H9 (cell line): ENCODE measurements at regions not wholly inside any gene's neighbourhood (a gene's known extent, or its start where the extent isn't known, plus 50 kb on each side); places are given as distances from the start of the nearest gene placed in this dataset.

Experiments used
- DNase-seq: peaks from one replicate; pipeline ENCODE4 v3.0.0-alpha.2; 2017
- H2AFZ ChIP-seq: one replicate; pipeline ENCODE4 v1.6.1; 2013; ENCODE audit warnings: mild to moderate bottlenecking, low read length, control low read depth, moderate library complexity
- H2AK5ac ChIP-seq: 2 replicates; pipeline ENCODE4 v1.6.1; 2013; ENCODE audit warnings: low read length, control low read depth, mixed read lengths; ENCODE audit not compliant: insufficient read length
- H2BK120ac ChIP-seq: one replicate; pipeline ENCODE4 v1.6.1; 2013; ENCODE audit warnings: low read depth, mild to moderate bottlenecking, low read length, control low read depth, inconsistent platforms; ENCODE audit not compliant: poor library complexity, severe bottlenecking
- H2BK12ac ChIP-seq: 2 replicates; pipeline ENCODE4 v1.6.1; 2013; ENCODE audit warnings: low read length, control low read depth, mixed read lengths, low read depth; ENCODE audit not compliant: insufficient read length
- H2BK15ac ChIP-seq: 2 replicates; pipeline ENCODE4 v1.6.1; 2013; ENCODE audit warnings: low read depth, low read length, control low read depth
- H2BK20ac ChIP-seq: one replicate; pipeline ENCODE4 v1.6.1; 2013; ENCODE audit warnings: low read depth, mild to moderate bottlenecking, low read length, control low read depth, inconsistent platforms; ENCODE audit not compliant: poor library complexity, severe bottlenecking
- H2BK5ac ChIP-seq: 2 replicates; pipeline ENCODE4 v1.6.1; 2013; ENCODE audit warnings: low read length, control low read depth, mixed read lengths; ENCODE audit not compliant: insufficient read length
- H3K14ac ChIP-seq: 2 replicates; pipeline ENCODE4 v1.6.1; 2013; ENCODE audit warnings: low read length, control low read depth; ENCODE audit not compliant: insufficient read depth
- H3K18ac ChIP-seq: 2 replicates; pipeline ENCODE4 v1.6.1; 2013; ENCODE audit warnings: low read depth, mild to moderate bottlenecking, mixed read lengths, low read length, control low read depth; ENCODE audit not compliant: insufficient read length
- H3K23ac ChIP-seq: 2 replicates; pipeline ENCODE4 v1.6.1; 2013; ENCODE audit warnings: low read length, control low read depth, mixed read lengths, low read depth; ENCODE audit not compliant: insufficient read length
- H3K23me2 ChIP-seq: 2 replicates; pipeline ENCODE4 v1.6.1; 2013; ENCODE audit warnings: low read depth, mild to moderate bottlenecking, mixed read lengths, low read length, control low read depth; ENCODE audit not compliant: insufficient read length, poor library complexity, severe bottlenecking
- H3K27ac ChIP-seq: 2 replicates; pipeline ENCODE4 v1.5.1; 2013; ENCODE audit warnings: low read length, control low read depth, mixed read lengths, low read depth; ENCODE audit not compliant: insufficient read length
- H3K27me3 ChIP-seq: 2 replicates; pipeline ENCODE4 v1.6.1; 2013; ENCODE audit warnings: low read length, control low read depth, inconsistent platforms; ENCODE audit not compliant: insufficient read depth
- H3K4ac ChIP-seq: 2 replicates; pipeline ENCODE4 v1.6.1; 2013; ENCODE audit warnings: low read depth, mild to moderate bottlenecking, control low read depth, inconsistent platforms, low read length, moderate library complexity
- H3K4me1 ChIP-seq: 2 replicates; pipeline ENCODE4 v1.6.1; 2013; ENCODE audit warnings: low read length, control low read depth, inconsistent platforms; ENCODE audit not compliant: insufficient read depth
- H3K4me2 ChIP-seq: 2 replicates; pipeline ENCODE4 v1.6.1; 2013; ENCODE audit warnings: low read length, control low read depth, mixed read lengths; ENCODE audit not compliant: insufficient read length, insufficient read depth
- H3K56ac ChIP-seq: 2 replicates; pipeline ENCODE4 v1.6.1; 2013; ENCODE audit warnings: low read depth, mild to moderate bottlenecking, mixed read lengths, low read length, control low read depth; ENCODE audit not compliant: insufficient read length
- H3K79me1 ChIP-seq: 2 replicates; pipeline ENCODE4 v1.6.1; 2013; ENCODE audit warnings: low read depth, mild to moderate bottlenecking, moderate library complexity, low read length, control low read depth, inconsistent platforms; ENCODE audit not compliant: insufficient read depth, poor library complexity, severe bottlenecking
- H3K79me2 ChIP-seq: 2 replicates; pipeline ENCODE4 v1.6.1; 2013; ENCODE audit warnings: low read length, control low read depth, inconsistent platforms; ENCODE audit not compliant: insufficient read depth
- H3K9ac ChIP-seq: 2 replicates; pipeline ENCODE4 v1.6.1; 2013; ENCODE audit warnings: low read length, control low read depth, mixed read lengths; ENCODE audit not compliant: insufficient read length; ENCODE audit errors: extremely low read depth
- H3K9me3 ChIP-seq: one replicate; pipeline ENCODE4 v1.6.1; 2013; ENCODE audit warnings: low read depth, low read length, inconsistent platforms; ENCODE audit not compliant: control insufficient read depth
- H3T11ph ChIP-seq: one replicate; pipeline ENCODE4 v1.6.1; 2013; ENCODE audit warnings: mild to moderate bottlenecking, low read length, control low read depth, inconsistent platforms
- H4K20me1 ChIP-seq: one replicate; pipeline ENCODE4 v1.6.1; 2013; ENCODE audit not compliant: control insufficient read depth, insufficient read length, insufficient read depth
- H4K5ac ChIP-seq: 2 replicates; pipeline ENCODE4 v1.6.1; 2013; ENCODE audit warnings: low read depth, mild to moderate bottlenecking, mixed read lengths, low read length, control low read depth; ENCODE audit not compliant: insufficient read length
- H4K8ac ChIP-seq: replicated peaks from 2 replicates; pipeline ENCODE4 v1.6.1; 2013; ENCODE audit warnings: low read length, control low read depth, mixed read lengths, low read depth; ENCODE audit not compliant: insufficient read length
- H4K91ac ChIP-seq: 2 replicates; pipeline ENCODE4 v1.6.1; 2013; ENCODE audit warnings: low read depth, mild to moderate bottlenecking, moderate library complexity, mixed read lengths, low read length, control low read depth; ENCODE audit not compliant: insufficient read length
- H3K27ac Mint-ChIP-seq, 3 experiments: 2 replicates in 2 of 3; 3 replicates in 1 of 3; pipeline ENCODE4 v1.8.0; 2020 to 2021; ENCODE audit warnings: mixed read lengths in 3 of 3, mild to moderate bottlenecking in 1 of 3, moderate library complexity in 1 of 3
- H3K27me3 Mint-ChIP-seq: 2 replicates; pipeline ENCODE4 v1.8.0; 2021; ENCODE audit warnings: low read depth, mild to moderate bottlenecking, moderate library complexity, mixed read lengths
- H3K36me3 Mint-ChIP-seq, 3 experiments: 2 replicates in 2 of 3; 3 replicates in 1 of 3; pipeline ENCODE4 v1.8.0; 2020 to 2021; ENCODE audit warnings: low read depth in 3 of 3, mixed read lengths in 3 of 3; ENCODE audit not compliant: insufficient read depth in 1 of 3
- H3K4me1 Mint-ChIP-seq, 2 experiments: 2 replicates each; pipeline ENCODE4 v1.8.0; 2020; ENCODE audit warnings: mixed read lengths in 2 of 2
- H3K4me3 Mint-ChIP-seq, 2 experiments: 2 replicates in 1 of 2; 3 replicates in 1 of 2; pipeline ENCODE4 v1.8.0; 2020 to 2021; ENCODE audit warnings: mild to moderate bottlenecking in 2 of 2, mixed read lengths in 2 of 2, moderate library complexity in 1 of 2
- H3K9me3 Mint-ChIP-seq, 2 experiments: 2 replicates in 1 of 2; 3 replicates in 1 of 2; pipeline ENCODE4 v1.8.0; 2020; ENCODE audit warnings: mild to moderate bottlenecking in 2 of 2, mixed read lengths in 2 of 2, moderate library complexity in 1 of 2
- WGBS: extraction: QIAGEN DNeasy Blood & Tissue Kit; methylation state at CpG from one replicate; pipeline ENCODE4 v1.1.7; 2013; ENCODE audit warnings: missing lambda C conversion rate, low lambda C conversion rate, mixed read lengths; ENCODE audit not compliant: insufficient read length; ENCODE audit errors: extremely low coverage; 5-methylcytosine and 5-hydroxymethylcytosine counted together
- TF ChIP-seq, protein P1 (sequence below): fragments of 200-600 bp; sonication (generic); conservative IDR thresholded peaks from 3 replicates; pipeline ENCODE4 v1.8.0; 2021; ENCODE audit warnings: antibody characterized with exemption, mild to moderate bottlenecking

- Mint-ChIP-seq H3K27ac (peak overlapping the region in 1 of 3 experiments; percentile 19; a peak in 1 of 7 replicates), H3K27me3 (peaks cover 34% of the 10 kb centered on the region), H3K4me1 (peaks cover 4 to 9% of the 10 kb centered on the region in 2 experiments), H3K4me3 (no peak overlapping the region), H3K36me3 (no peaks in the 10 kb centered on the region), H3K9me3 (no peaks in the 10 kb centered on the region)
- Histone ChIP-seq H4K5ac (no peak overlapping the region), H3K4me2 (no peak overlapping the region), H3K56ac (no peak overlapping the region), H2BK15ac (no peak overlapping the region), H3K23ac (no peak overlapping the region), H4K8ac (no peak overlapping the region), H2BK5ac (no peak overlapping the region), H2AK5ac (no peak overlapping the region), H3K79me1 (no peaks in the 10 kb centered on the region), H2AFZ (no peak overlapping the region), H3K27me3 (peaks cover 10% of the 10 kb centered on the region; the same call in 1 of the 2 replicates), H3K27ac (no peak overlapping the region), H3K18ac (no peak overlapping the region), H3T11ph (no peak overlapping the region), H3K79me2 (no peaks in the 10 kb centered on the region), H3K9me3 (no peaks in the 10 kb centered on the region), H2BK120ac (no peak overlapping the region), H4K20me1 (no peaks in the 10 kb centered on the region), H3K4ac (no peak overlapping the region), H3K23me2 (no peaks in the 10 kb centered on the region), H4K91ac (no peak overlapping the region), H2BK20ac (no peak overlapping the region), H3K4me1 (no peaks in the 10 kb centered on the region; the same call in 1 of the 2 replicates), H2BK12ac (no peak overlapping the region), H3K14ac (no peak overlapping the region), H3K9ac (no peak overlapping the region)
- no CpG with 5 or more reads among the region's 4 CpGs for WGBS
- DNase-seq = no peak
- TF ChIP-seq, protein P1, sequence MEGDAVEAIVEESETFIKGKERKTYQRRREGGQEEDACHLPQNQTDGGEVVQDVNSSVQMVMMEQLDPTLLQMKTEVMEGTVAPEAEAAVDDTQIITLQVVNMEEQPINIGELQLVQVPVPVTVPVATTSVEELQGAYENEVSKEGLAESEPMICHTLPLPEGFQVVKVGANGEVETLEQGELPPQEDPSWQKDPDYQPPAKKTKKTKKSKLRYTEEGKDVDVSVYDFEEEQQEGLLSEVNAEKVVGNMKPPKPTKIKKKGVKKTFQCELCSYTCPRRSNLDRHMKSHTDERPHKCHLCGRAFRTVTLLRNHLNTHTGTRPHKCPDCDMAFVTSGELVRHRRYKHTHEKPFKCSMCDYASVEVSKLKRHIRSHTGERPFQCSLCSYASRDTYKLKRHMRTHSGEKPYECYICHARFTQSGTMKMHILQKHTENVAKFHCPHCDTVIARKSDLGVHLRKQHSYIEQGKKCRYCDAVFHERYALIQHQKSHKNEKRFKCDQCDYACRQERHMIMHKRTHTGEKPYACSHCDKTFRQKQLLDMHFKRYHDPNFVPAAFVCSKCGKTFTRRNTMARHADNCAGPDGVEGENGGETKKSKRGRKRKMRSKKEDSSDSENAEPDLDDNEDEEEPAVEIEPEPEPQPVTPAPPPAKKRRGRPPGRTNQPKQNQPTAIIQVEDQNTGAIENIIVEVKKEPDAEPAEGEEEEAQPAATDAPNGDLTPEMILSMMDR = no peak
Measured at GRCh38 chr2:176664478-176664877, 395.2 kb downstream of the MTX2 start.
